GM19240 (cell line): ENCODE measurements at regions not wholly inside any gene's neighbourhood (a gene's known extent, or its start where the extent isn't known, plus 50 kb on each side); places are given as distances from the start of the nearest gene placed in this dataset.
"Not testable (repeated sequence)": the region's sequence is repeated elsewhere in the genome, so short reads cannot be mapped to it uniquely, and the experiment has no call there.

ENCODE experiments used
- DNase-seq: peaks from one replicate; pipeline ENCODE4 v3.0.0; 2011; ENCODE audit warnings: low spot score; ENCODE audit not compliant: insufficient read length

DNA sequence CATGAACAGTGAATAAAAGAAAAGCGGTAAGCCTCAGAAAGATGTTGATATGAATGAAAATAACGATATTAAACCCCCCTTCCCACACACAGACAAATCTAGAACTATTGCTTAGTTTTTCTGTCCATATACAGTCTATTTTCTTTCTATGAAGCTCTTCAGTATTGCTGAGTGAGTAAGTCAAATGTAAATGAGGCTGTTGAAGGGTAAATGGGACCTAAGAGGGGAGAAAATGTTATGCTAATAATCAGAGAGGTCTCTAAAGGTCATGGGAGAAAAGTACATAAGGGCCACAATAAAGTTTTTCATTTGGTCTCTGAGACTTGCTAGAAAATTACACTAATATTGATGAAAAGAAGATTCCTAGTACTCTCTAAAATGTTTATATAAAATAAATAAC is 56.2 kb downstream of the PABPC4L start:
- no peak for DNase-seq

DNA sequence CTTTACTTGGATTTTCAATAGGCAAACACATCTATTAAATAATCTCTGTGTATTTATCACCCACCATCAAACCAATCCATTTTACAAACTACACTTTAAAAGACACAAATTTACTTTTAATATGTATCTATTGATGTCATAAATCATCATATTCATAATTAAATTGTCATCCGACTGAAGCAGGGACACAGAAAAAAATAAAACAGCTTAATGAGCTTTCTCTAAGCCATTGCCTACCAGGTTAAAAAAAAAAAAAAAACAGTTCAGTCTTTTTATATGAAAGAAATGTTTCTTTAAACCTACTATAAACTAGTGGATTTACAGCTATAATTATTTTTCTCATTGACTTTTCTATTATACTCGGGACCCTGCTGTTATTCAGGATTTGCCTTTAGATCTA is 57.3 kb downstream of the PABPC4L start:
- no peak for DNase-seq

- no peak for DNase-seq
Observed at GRCh38 chr4:134141728-134142127, 59.9 kb downstream of the PABPC4L start.

- no peak for DNase-seq
Observed at GRCh38 chr4:134139188-134139587, 62.4 kb downstream of the PABPC4L start.

GRCh38 chr4:134132086-134132783 is 69.4 kb downstream of the PABPC4L start:
- DNase-seq, result no peak

DNA sequence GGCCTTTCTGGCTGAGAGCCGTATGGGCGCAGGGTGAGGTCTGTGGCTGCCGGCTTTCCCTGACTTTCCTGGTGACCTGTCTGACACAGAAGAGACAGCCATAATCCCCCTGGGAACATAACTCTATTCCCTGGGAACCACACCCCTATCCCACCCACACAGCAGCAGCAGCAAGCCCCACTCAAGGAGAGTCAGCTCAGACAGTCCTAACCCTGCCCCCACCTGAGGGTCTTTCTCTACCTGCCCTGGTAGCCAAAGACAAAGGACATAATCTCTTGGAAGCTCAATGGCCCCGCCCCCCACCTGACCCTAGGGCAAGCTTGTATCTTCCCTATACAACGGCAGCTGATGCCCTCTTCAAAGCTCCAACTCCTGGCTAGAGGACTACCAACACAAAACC is 74.6 kb downstream of the PABPC4L start:
- DNase-seq, result no peak

- DNase-seq, result no peak
Observed at GRCh38 chr4:134126000-134126560, 75.5 kb downstream of the PABPC4L start.

DNA sequence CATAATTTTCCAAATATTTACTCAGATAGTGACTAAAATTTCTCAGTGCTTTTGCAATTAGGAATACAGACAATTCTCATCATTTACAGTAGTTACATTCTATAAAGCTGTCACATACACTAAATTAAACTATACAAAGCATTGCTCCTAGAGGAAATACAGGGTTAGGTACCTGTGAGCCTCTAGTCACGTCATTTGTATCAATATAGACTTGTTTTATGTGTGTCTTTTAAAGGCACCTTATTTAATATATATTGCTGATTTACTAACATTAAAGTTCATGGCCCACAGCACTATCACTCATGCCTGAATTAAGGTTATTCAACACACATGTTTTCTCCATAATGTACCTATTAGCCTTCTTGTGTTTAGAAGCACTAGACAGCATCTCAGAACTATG is 78.7 kb downstream of the PABPC4L start:
- DNase-seq, result no peak

DNA sequence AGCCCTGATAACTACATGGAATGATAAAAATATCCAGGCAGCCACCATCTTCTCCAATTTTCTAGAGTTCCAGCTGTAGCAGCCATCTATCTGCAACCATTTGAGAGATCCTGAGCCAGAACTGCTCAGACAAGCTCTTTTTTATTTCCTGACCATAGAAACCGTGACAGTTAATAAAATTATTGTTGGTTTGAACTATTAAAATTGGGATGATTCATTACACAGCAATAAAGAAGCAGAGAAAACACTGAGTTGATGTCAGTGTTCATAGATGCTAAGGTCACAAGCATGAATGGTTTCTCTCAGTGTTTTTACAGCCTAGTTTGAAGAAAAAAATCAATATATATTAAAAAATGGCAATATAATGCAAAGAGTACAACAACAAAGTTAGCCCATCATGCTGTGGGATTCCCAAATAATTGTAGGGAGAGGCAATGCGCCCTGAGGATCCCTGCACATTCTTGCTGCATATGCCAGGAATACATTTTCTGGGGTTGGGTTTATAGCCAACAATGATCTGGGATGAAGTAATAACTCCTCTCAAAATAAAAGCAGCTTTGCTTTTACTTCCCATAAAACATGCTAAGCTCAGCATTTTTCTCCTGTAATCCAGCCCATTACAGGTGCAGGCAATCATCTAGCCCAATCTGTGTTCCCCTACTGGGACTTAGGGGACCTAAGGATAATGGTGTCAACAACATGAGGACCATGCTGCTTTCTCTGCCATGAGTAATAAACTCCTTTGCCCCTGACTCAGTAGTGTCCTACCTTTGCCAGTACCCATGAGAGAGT is 84.0 kb downstream of the PABPC4L start:
- DNase-seq, result no peak

DNA sequence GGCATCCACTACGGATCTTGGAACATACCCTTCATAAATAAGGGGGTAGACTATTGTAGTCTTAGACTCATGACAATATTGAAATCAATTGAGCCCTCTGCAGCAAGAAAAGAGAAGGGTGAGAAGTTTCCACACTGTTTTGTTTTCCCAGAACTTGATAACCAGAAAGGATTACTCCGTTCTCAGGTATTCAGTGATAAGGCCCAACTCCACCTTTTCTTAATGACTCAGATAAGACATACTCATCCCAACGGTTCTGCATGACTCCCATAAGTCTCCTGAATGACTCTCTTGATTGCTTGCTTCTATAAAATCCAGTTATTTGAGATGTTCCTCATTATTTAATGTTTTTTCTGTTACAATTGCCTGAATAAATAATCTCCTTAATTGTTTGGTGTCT is 111.7 kb downstream of the PABPC4L start:
- no peak for DNase-seq

DNA sequence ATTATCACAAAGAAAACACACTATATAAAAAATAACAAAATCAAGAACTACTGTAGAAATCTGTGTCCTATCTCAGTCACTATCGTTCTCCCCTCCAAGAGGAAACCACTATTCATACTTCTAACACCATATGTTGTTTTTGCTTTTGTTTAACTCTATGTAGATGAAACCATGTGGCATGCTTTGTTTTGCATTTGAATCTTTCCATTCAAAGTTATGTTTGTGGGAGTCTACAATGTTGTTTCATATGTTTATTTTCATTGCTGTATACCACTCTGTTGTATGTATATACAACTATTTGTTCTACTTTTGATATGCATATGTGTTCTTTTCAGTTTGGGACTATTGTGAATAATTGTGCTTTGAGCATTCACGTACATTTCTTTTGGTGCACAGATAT is 116.1 kb downstream of the PABPC4L start:
- no peak for DNase-seq

- not testable (repeated sequence) for DNase-seq
Observed at GRCh38 chr4:134079085-134079484, 122.5 kb downstream of the PABPC4L start.

DNA sequence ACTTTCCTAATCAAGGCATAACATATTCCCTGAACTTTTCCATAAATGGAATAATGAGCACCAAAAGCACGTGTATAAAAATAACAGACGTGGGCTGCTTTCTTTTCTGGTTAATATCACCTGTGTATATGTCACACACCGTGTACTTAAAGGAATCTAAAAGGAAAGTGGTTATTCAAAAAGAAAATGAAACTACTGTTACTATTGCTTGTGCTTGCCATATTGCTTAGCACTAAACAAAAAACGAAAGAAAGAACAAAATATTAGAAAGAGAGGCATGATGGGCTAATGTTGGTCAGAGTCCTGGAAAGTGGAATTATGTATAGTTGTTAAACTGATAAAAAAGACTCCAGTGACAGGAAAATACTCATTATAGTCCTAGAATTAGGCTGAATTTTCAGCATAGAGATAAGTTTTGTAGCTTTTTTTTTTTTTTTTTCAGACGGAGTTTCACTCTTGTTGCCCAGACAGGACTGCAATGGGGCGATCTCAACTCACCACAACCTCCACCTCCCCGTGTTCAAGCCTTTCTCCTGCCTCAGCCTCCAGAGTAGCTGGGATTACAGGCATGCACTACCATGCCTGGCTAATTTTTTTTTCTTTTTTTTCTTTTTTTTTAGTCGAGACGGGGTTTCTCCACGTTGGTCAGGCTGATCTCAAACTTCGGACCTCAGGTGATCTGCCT is 123.2 kb downstream of the PABPC4L start:
- DNase-seq, result no peak

DNA sequence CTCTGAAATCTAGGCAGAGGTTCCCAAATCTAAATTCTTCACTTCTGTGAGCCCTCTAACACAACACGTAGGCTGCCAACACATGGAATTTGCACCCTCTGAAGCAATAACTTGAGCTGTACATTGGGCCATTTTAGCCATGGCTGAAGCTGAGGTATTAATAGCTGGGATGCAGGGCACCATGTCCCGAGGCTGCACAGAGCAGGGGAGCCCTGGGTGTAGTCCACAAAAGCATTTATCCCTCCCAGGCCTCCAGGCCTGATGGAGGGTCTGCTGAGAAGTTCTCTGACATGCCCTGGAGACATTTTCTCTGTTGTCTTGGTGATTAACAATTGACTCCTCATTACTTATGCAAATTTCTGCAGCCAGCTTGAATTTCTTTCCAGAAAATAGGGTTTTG is 127.9 kb downstream of the PABPC4L start:
- DNase-seq, result no peak

- DNase-seq, result no peak
Observed at GRCh38 chr4:134072137-134072536, 129.5 kb downstream of the PABPC4L start.

- DNase-seq, result no peak
Observed at GRCh38 chr4:134070174-134070573, 131.4 kb downstream of the PABPC4L start.

GRCh38 chr4:134057356-134057755 is 144.2 kb downstream of the PABPC4L start:
- no peak for DNase-seq

GRCh38 chr4:134046221-134046620 is 155.4 kb downstream of the PABPC4L start:
- not testable (repeated sequence) for DNase-seq

DNA sequence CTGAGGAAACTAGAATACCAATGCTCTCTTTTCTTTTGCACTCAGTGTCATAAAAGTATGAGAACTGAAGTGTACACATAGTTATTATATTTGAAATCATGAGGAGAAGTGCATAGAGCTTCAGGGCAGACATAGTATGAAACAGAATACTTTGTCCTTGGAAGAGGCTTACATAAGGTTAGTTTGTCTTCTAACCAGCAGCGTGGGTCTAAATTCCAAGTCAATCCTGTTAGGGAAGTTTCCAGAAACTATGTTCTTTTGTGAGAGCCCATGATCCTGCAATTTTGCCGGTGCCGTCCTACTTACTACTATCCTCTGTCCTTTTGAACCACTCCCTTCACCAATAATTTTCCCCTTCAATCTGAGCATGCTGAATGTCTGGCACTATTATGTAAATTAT is 156.2 kb downstream of the PABPC4L start:
- no peak for DNase-seq

- DNase-seq, result no peak
Observed at GRCh38 chr4:134043266-134043665, 158.3 kb downstream of the PABPC4L start.

GRCh38 chr4:134028421-134028820 is 173.2 kb downstream of the PABPC4L start:
- DNase-seq, result no peak

- no peak for DNase-seq
Observed at GRCh38 chr4:134027931-134028330, 173.7 kb downstream of the PABPC4L start.
